Spleen (tissue), 7 donors: ENCODE measurements at regions not wholly inside any gene's neighbourhood (a gene's known extent, or its start where the extent isn't known, plus 50 kb on each side); places are given as distances from the start of the nearest gene placed in this dataset.

Experiments
- CTCF ChIP-seq, 11 experiments: fragments of 200-600 bp in 7 of 11; fragments of 450-650 bp in 4 of 11; sonication (generic) in 4 of 11; IDR thresholded peaks in 8 of 11; conservative IDR thresholded peaks in 3 of 11; 1 replicate in 7 of 11; 2 replicates in 4 of 11; pipeline versions ENCODE4 v1.4.0 to v1.8.0; 2016 to 2021; ENCODE audit warnings: antibody characterized with exemption in 11 of 11, inconsistent platforms in 4 of 11, mild to moderate bottlenecking in 1 of 11
- POLR2A ChIP-seq, 3 donors: fragments of 450-650 bp; IDR thresholded peaks; one replicate each; pipeline ENCODE4 v1.5.1; 2017; ENCODE audit warnings: antibody characterized with exemption in 3 of 3, mild to moderate bottlenecking in 1 of 3
- donor health status: DM: no; HTN: no; CAD: no; lungs with moderate emphysema.
- donor health status: DM: no; HTN: no; CAD: no.
- donor health status: DM: no; HTN: no; CAD: no.

DNA sequence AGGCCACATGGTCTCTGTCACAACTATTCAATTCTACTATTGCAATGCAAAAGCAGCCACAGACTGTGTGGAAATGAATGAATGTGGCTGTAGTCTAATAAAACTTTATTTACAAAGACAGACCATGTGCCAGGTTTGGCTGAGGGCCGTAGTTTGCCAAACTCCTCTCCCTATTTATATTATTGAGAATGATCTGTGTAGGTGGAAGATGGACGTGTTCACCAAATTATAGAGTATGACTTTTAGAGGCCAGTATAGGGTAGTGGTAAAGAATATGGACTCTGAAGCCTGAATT, 125.7 kb upstream of the MYLIP start:
- TF ChIP-seq CTCF (IDR thresholded peaks at IDR 0.05 in 8 of 11, conservative IDR thresholded peaks at IDR 0.05 in 3 of 11) = no peak
- TF ChIP-seq POLR2A (IDR thresholded peaks at IDR 0.05) = no peak
